HG03558 (cell line): ENCODE measurements at regions not wholly inside any gene's neighbourhood (a gene's known extent, or its start where the extent isn't known, plus 50 kb on each side); places are given as distances from the start of the nearest gene placed in this dataset.
"Not testable (repeated sequence)": the region's sequence is repeated elsewhere in the genome, so short reads cannot be mapped to it uniquely, and the experiment has no call there.

Experiments used
- ATAC-seq: cut with Tn5 transposase; IDR thresholded peaks from one replicate; pipeline ENCODE4 v1.9.1; 2021; ENCODE audit warnings: moderate number of reproducible peaks; ENCODE audit not compliant: unreplicated experiment; ENCODE audit errors: extremely low read depth

GRCh38 chr7:35853194-35853593 is 52.3 kb downstream of the SEPTIN7 start:
- ATAC-seq = not testable (repeated sequence)

- ATAC-seq = no peak
Observed at GRCh38 chr7:35854311-35854710, 53.5 kb downstream of the SEPTIN7 start.

GRCh38 chr7:35856175-35856574 is 55.3 kb downstream of the SEPTIN7 start:
- no peak for ATAC-seq

- no peak for ATAC-seq
Observed at GRCh38 chr7:35860664-35861063, 59.8 kb downstream of the SEPTIN7 start.

- ATAC-seq = no peak
Observed at GRCh38 chr7:35865287-35865686, 64.4 kb downstream of the SEPTIN7 start.

- ATAC-seq = no peak
Observed at GRCh38 chr7:35866186-35866585, 65.3 kb downstream of the SEPTIN7 start.

- not testable (repeated sequence) for ATAC-seq
Observed at GRCh38 chr7:35869117-35869516, 68.3 kb downstream of the SEPTIN7 start.

- ATAC-seq = no peak
Observed at GRCh38 chr7:35869810-35870209, 69.0 kb downstream of the SEPTIN7 start.

GRCh38 chr7:35871856-35872255 is 71.0 kb downstream of the SEPTIN7 start:
- no peak for ATAC-seq

- ATAC-seq = no peak
Observed at GRCh38 chr7:35874886-35875285, 74.0 kb downstream of the SEPTIN7 start.

- ATAC-seq = no peak
Observed at GRCh38 chr7:35875292-35875691, 74.4 kb downstream of the SEPTIN7 start.

GRCh38 chr7:35878351-35878750 is 77.5 kb downstream of the SEPTIN7 start:
- no peak for ATAC-seq

GRCh38 chr7:35887430-35887829 is 86.6 kb downstream of the SEPTIN7 start:
- not testable (repeated sequence) for ATAC-seq

- no peak for ATAC-seq
Observed at GRCh38 chr7:35889001-35889400, 88.1 kb downstream of the SEPTIN7 start.

- no peak for ATAC-seq
Observed at GRCh38 chr7:35889870-35890269, 89.0 kb downstream of the SEPTIN7 start.

- ATAC-seq = no peak
Observed at GRCh38 chr7:35891004-35891830, 90.4 kb downstream of the SEPTIN7 start.

GRCh38 chr7:35893649-35894048 is 92.8 kb downstream of the SEPTIN7 start:
- ATAC-seq = no peak

GRCh38 chr7:35894721-35895120 is 93.9 kb downstream of the SEPTIN7 start:
- no peak for ATAC-seq

- no peak for ATAC-seq
Observed at GRCh38 chr7:35900651-35901050, 99.8 kb downstream of the SEPTIN7 start.

GRCh38 chr7:35905555-35905954 is 104.7 kb downstream of the SEPTIN7 start:
- no peak for ATAC-seq

GRCh38 chr7:35906191-35906908 is 105.5 kb downstream of the SEPTIN7 start:
- ATAC-seq = no peak
